Activated T-cell treated with anti-CD3 and anti-CD28 coated beads, Interleukin-2, amount 50 U/mL, for 1 hour (primary cell): ENCODE measurements at regions not wholly inside any gene's neighbourhood (a gene's known extent, or its start where the extent isn't known, plus 50 kb on each side); places are given as distances from the start of the nearest gene placed in this dataset.

Source experiments
- DNase-seq: peaks from one replicate; pipeline ENCODE4 v3.0.0-alpha.2; 2020

- no peak for DNase-seq
Observed at GRCh38 chr11:128254941-128255340, 332.4 kb downstream of the ETS1 start.

GRCh38 chr11:128251140-128251539, 336.2 kb downstream of the ETS1 start:
- no peak for DNase-seq

GRCh38 chr11:128250482-128250881, 336.9 kb downstream of the ETS1 start:
- no peak for DNase-seq

- no peak for DNase-seq
Observed at GRCh38 chr11:128246810-128247594, 340.4 kb downstream of the ETS1 start.

GRCh38 chr11:128246364-128246801, 341.0 kb downstream of the ETS1 start:
- DNase-seq = no peak

GRCh38 chr11:128244871-128245270, 342.5 kb downstream of the ETS1 start:
- DNase-seq = no peak

GRCh38 chr11:128242451-128242850, 344.9 kb downstream of the ETS1 start:
- DNase-seq = no peak

- DNase-seq = no peak
Observed at GRCh38 chr11:128240546-128240945, 346.8 kb downstream of the ETS1 start.

- no peak for DNase-seq
Observed at GRCh38 chr11:128239306-128239705, 348.1 kb downstream of the ETS1 start.

- no peak for DNase-seq
Observed at GRCh38 chr11:128238521-128239265, 348.7 kb downstream of the ETS1 start.

- DNase-seq = no peak
Observed at GRCh38 chr11:128236506-128237498, 350.6 kb downstream of the ETS1 start.

- no peak for DNase-seq
Observed at GRCh38 chr11:128235958-128236357, 351.4 kb downstream of the ETS1 start.

- DNase-seq = no peak
Observed at GRCh38 chr11:128235426-128235825, 351.9 kb downstream of the ETS1 start.

- no peak for DNase-seq
Observed at GRCh38 chr11:128234143-128234542, 353.2 kb downstream of the ETS1 start.

- no peak for DNase-seq
Observed at GRCh38 chr11:128232588-128232987, 354.8 kb downstream of the ETS1 start.

- no peak for DNase-seq
Observed at GRCh38 chr11:128231845-128232410, 355.4 kb downstream of the ETS1 start.

GRCh38 chr11:128227466-128227865, 359.9 kb downstream of the ETS1 start:
- DNase-seq = no peak

GRCh38 chr11:128226106-128226716, 361.1 kb downstream of the ETS1 start:
- no peak for DNase-seq

GRCh38 chr11:128222245-128222884, 365.0 kb downstream of the ETS1 start:
- DNase-seq = no peak

- DNase-seq = no peak
Observed at GRCh38 chr11:128219731-128220120, 367.6 kb downstream of the ETS1 start.

GRCh38 chr11:128216198-128216597, 371.2 kb downstream of the ETS1 start:
- no peak for DNase-seq
